PFSK-1 (cell line): ENCODE measurements at regions not wholly inside any gene's neighbourhood (a gene's known extent, or its start where the extent isn't known, plus 50 kb on each side); places are given as distances from the start of the nearest gene placed in this dataset.

Experiments
- FOXP2 ChIP-seq: optimal IDR thresholded peaks from 2 replicates; pipeline ENCODE3; 2011; ENCODE audit warnings: borderline replicate concordance, control low read depth, inconsistent platforms; ENCODE audit not compliant: insufficient read depth; ENCODE audit errors: extremely low read length, extremely low read depth
- POLR2AphosphoS5 ChIP-seq: IDR thresholded peaks from 2 replicates; pipeline ENCODE4 v1.6.1; 2012; ENCODE audit warnings: low read depth, mild to moderate bottlenecking, control low read depth, low read length, moderate library complexity
- REST ChIP-seq, 2 experiments: IDR thresholded peaks; 2 replicates each; pipeline versions ENCODE4 v1.6.1 to v1.8.0; 2011 to 2012; ENCODE audit warnings: low read depth in 2 of 2, low read length in 2 of 2, control low read depth in 1 of 2, inconsistent platforms in 1 of 2, mild to moderate bottlenecking in 1 of 2, moderate library complexity in 1 of 2; ENCODE audit not compliant: insufficient read depth in 1 of 2
- SIN3A ChIP-seq: IDR thresholded peaks from 2 replicates; pipeline ENCODE4 v1.6.1; 2012; ENCODE audit warnings: mild to moderate bottlenecking, low read length, moderate library complexity, borderline replicate concordance; ENCODE audit not compliant: insufficient read depth
- TAF1 ChIP-seq: IDR thresholded peaks from 2 replicates; pipeline ENCODE4 v1.6.1; 2012; ENCODE audit warnings: low read length, control low read depth, borderline replicate concordance; ENCODE audit not compliant: insufficient read depth

GRCh38 chr12:115571027-115571426 lies 706.5 kb downstream of the MED13L start:
- TF ChIP-seq FOXP2 (no peak), REST (IDR thresholded peaks at IDR 0.05; ENCODE audit: insufficient read depth in 1 of 2, low read depth in 2 of 2, low read length in 2 of 2) (no peak), POLR2AphosphoS5 (no peak), SIN3A (no peak), TAF1 (no peak)

DNA sequence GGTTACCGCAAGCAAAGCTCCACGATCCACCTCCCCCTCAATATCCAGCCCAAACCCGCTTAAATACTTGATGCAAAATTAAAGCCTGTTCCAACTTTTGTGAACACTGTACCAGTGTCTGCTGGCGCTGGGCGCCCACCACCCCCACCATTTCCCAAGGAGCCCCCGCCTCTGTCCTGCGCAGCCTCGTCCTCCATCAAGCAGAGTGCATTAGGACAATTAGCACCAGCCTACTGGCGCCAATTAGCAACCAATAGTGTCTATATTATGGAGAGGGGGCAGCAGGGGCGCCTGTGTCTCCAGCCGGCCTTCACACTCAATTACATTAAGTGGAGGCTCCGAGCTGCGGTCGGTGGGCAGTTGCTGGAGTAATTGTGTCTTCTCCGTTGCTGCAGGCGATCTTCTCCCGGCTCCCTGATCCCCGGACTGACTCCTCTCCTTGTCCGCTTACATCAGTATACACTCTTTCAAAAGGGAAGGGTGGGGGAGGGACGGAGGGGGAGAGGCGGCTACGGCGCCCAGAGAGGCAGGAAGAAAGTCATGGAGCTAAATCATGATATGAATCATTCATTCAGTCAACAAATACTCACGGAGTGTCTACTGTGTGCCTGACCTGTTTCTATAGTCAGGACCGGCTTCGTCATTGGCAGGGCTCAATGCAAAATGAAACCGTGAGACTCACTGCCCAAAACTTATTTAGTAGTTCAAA lies 707.3 kb downstream of the MED13L start:
- TF ChIP-seq FOXP2 (no peak), TAF1 (no peak), REST (IDR thresholded peaks at IDR 0.05; ENCODE audit: insufficient read depth in 1 of 2, low read depth in 2 of 2, low read length in 2 of 2) (no peak), SIN3A (no peak), POLR2AphosphoS5 (no peak)

DNA sequence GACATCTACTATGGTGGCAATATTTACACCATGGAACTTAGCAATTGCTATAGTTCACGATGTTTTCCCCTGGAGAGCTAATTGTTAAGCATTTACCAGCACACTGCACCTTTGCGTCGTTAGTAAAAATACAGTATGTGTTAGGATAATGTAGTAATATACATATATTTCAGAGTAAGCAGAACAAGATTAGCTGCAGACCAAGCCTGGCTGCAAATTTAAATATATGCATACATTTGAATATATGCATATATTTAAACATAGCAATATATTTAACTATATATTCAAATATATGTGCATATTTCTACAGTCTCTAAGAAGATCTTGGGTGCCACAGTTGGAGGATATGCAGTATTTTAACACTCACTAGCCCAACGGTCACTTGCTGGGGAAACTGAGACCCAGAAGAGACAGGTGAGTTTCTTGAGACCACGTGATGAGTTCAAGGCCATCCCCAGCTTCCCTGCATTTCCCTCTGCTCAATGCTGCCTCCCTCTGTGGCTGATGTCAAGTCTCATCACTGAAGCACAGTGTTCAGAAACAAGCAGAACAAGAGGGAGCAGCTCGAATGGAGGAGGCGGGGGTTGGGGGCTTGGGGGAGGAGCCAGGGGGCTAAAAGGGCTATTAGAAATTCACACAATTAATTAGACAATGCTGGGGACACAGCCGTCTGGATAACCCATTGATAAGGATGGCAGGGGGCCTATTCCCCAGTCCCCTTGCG lies 708.0 kb downstream of the MED13L start:
- TF ChIP-seq POLR2AphosphoS5 (no peak), TAF1 (no peak), FOXP2 (no peak), SIN3A (no peak), REST (IDR thresholded peaks at IDR 0.05; ENCODE audit: insufficient read depth in 1 of 2, low read depth in 2 of 2, low read length in 2 of 2) (no peak)

DNA sequence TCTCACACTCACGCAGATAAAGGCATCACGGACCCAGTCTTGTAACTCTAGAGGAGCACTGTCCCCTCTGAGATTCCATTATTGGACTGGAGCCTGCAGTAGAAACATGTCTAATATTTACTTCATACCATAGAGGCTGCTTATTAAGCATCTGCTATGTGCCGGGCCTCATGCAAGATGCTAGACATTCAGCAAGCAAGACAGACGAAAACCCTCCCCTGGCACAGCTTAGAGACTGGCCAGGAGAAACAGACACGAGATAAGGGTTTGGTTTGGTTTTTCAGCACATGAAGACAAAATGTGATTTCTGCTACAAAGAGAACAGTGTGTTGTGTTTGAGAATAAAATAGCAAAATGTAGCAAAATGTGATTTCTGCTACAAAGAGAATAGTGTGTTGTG lies 719.2 kb downstream of the MED13L start:
- TF ChIP-seq REST (IDR thresholded peaks at IDR 0.05; ENCODE audit: insufficient read depth in 1 of 2, low read depth in 2 of 2, low read length in 2 of 2), result no peak
- TF ChIP-seq FOXP2, result no peak
- TF ChIP-seq POLR2AphosphoS5, result no peak
- no peak for TF ChIP-seq SIN3A
- no peak for TF ChIP-seq TAF1

DNA sequence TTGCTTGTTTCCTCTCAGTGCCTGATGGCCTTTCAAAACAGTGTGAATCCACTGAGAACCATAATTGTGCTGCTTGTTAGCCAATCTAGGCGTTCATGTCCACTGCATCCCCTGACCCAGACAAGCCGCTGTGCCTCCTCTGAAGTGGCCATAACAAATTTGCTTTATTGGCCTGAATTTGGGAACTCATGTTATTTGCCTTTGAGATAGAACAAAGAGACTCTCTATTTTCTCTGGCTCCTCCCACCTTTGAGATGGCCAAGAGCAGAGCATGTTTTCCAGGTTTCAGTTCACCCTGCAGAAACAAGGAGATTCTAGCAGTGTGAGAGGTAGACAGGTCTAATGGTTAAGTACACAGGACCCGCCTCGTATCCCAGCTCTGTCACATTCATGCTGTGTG lies 723.9 kb downstream of the MED13L start:
- no peak for TF ChIP-seq TAF1
- TF ChIP-seq SIN3A, result no peak
- no peak for TF ChIP-seq POLR2AphosphoS5
- TF ChIP-seq FOXP2, result no peak
- no peak for TF ChIP-seq REST (IDR thresholded peaks at IDR 0.05; ENCODE audit: insufficient read depth in 1 of 2, low read depth in 2 of 2, low read length in 2 of 2)
